Epithelial cell of proximal tubule (primary cell): ENCODE measurements at regions not wholly inside any gene's neighbourhood (a gene's known extent, or its start where the extent isn't known, plus 50 kb on each side); places are given as distances from the start of the nearest gene placed in this dataset.

Experiments
- DNase-seq: peaks from one replicate; pipeline ENCODE4 v3.0.0-alpha.2; 2011; ENCODE audit warnings: low read depth
- H3K4me3 ChIP-seq: 2 replicates; pipeline ENCODE4 v1.5.1; 2011; ENCODE audit warnings: low read depth, mild to moderate bottlenecking, low read length
- CTCF ChIP-seq: conservative IDR thresholded peaks from 2 replicates; pipeline ENCODE4 v1.5.1; 2012; ENCODE audit warnings: low read depth, mild to moderate bottlenecking, low read length

GRCh38 chr2:154537024-154537423 lies 161.5 kb upstream of the KCNJ3 start:
- TF ChIP-seq CTCF = no peak
- no peak for DNase-seq
- H3K4me3 ChIP-seq = no peak overlapping the region

GRCh38 chr2:154537843-154538450 lies 160.5 kb upstream of the KCNJ3 start:
- no peak for TF ChIP-seq CTCF
- H3K4me3 ChIP-seq = no peak overlapping the region
- DNase-seq = no peak

- no peak for TF ChIP-seq CTCF
- DNase-seq = no peak
- H3K4me3 ChIP-seq = no peak overlapping the region
Measured at GRCh38 chr2:154546341-154546740, 152.2 kb upstream of the KCNJ3 start.

GRCh38 chr2:154549869-154550268 lies 148.6 kb upstream of the KCNJ3 start:
- TF ChIP-seq CTCF = no peak
- no peak overlapping the region for H3K4me3 ChIP-seq
- DNase-seq = no peak

GRCh38 chr2:154551649-154552048 lies 146.8 kb upstream of the KCNJ3 start:
- TF ChIP-seq CTCF = no peak
- no peak for DNase-seq
- H3K4me3 ChIP-seq = no peak overlapping the region

- no peak for TF ChIP-seq CTCF
- no peak overlapping the region for H3K4me3 ChIP-seq
- DNase-seq = no peak
Measured at GRCh38 chr2:154554046-154554445, 144.4 kb upstream of the KCNJ3 start.

DNA sequence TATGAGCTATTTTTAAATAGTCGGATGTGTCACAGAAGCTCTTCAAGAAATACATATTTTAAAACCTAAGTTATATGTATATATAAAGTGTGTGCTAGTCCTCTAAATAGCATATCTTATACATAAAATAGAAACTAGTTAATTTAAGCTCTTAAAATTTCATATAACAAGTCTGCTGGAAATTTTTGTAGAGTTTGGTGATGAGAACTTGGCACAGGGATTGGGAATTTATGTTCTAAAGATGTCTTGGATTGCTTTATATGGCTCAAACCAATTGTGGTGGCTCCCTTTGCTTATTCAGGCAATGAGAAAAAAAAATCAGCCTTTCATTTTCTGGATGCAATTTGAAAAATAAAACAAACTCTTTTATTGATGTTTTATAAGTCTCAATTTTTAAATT lies 142.8 kb upstream of the KCNJ3 start:
- no peak overlapping the region for H3K4me3 ChIP-seq
- no peak for DNase-seq
- TF ChIP-seq CTCF = no peak
